Gastrocnemius medialis (tissue), 4 donors: ENCODE measurements at regions not wholly inside any gene's neighbourhood (a gene's known extent, or its start where the extent isn't known, plus 50 kb on each side); places are given as distances from the start of the nearest gene placed in this dataset.

ENCODE experiments used
- ATAC-seq, 2 donors: fragments of 150-250 bp; one replicate each; pipeline ENCODE4 v1.9.1; 2016
- DNase-seq, 2 donors: peaks; one replicate each; pipeline ENCODE4 v3.0.0-alpha.2; 2019
- H3K27ac ChIP-seq, 4 donors: fragments of 200-600 bp; sonication (generic); 1 replicate in 1 of 4; 2 replicates in 3 of 4; pipeline ENCODE4 v1.5.1; 2016 to 2018; ENCODE audit warnings: mild to moderate bottlenecking in 2 of 4, moderate library complexity in 1 of 4
- H3K27me3 ChIP-seq, 3 donors: fragments of 200-600 bp; sonication (generic) in 2 of 3; 1 replicate in 1 of 3; 2 replicates in 2 of 3; pipeline versions ENCODE4 v1.5.1 to v1.6.0; 2016 to 2019; ENCODE audit warnings: mild to moderate bottlenecking in 1 of 3, moderate library complexity in 1 of 3
- H3K36me3 ChIP-seq, 2 donors: fragments of 200-600 bp; sonication (generic) in 1 of 2; one replicate each; pipeline ENCODE4 v1.5.1; 2017 to 2018
- H3K4me1 ChIP-seq, 2 donors: fragments of 200-600 bp; sonication (generic) in 1 of 2; one replicate each; pipeline ENCODE4 v1.5.1; 2016 to 2017; ENCODE audit warnings: mild to moderate bottlenecking in 2 of 2
- H3K4me3 ChIP-seq, 4 donors: fragments of 200-600 bp; sonication (generic) in 3 of 4; 1 replicate in 1 of 4; 2 replicates in 3 of 4; pipeline ENCODE4 v1.5.1; 2016 to 2019; ENCODE audit warnings: mild to moderate bottlenecking in 2 of 4
- H3K9me3 ChIP-seq, 3 donors: fragments of 200-600 bp; sonication (generic) in 2 of 3; 1 replicate in 1 of 3; 2 replicates in 2 of 3; pipeline ENCODE4 v1.5.1; 2016 to 2019
- POLR2A ChIP-seq, 2 donors: fragments of 450-650 bp; IDR thresholded peaks; one replicate each; pipeline ENCODE4 v1.6.1; 2017; ENCODE audit warnings: antibody characterized with exemption in 2 of 2, mild to moderate bottlenecking in 2 of 2, moderate library complexity in 2 of 2
- in situ Hi-C, 4 donors: fragments of 200-750 bp; cut with MboI; loops; one replicate each; pipeline versions ENCODE4 v1.15.0 to v1.8.0; 2017; ENCODE audit warnings: low sequenced_read_pairs in 4 of 4
- intact Hi-C: fragments of 100-400 bp; cut with DNase I; formaldehyde crosslinking; loops from one replicate; pipeline ENCODE4 v1.15.1; 2023; ENCODE audit warnings: low total_unique reads
- TF ChIP-seq, protein P1 (sequence below), 5 experiments: fragments of 450-650 bp in 3 of 5; fragments of 200-600 bp in 2 of 5; sonication (generic) in 2 of 5; IDR thresholded peaks in 4 of 5; conservative IDR thresholded peaks in 1 of 5; 1 replicate in 4 of 5; 2 replicates in 1 of 5; pipeline ENCODE4 v1.5.1; 2016 to 2019; ENCODE audit warnings: antibody characterized with exemption in 5 of 5, mild to moderate bottlenecking in 3 of 5, moderate library complexity in 3 of 5

DNA sequence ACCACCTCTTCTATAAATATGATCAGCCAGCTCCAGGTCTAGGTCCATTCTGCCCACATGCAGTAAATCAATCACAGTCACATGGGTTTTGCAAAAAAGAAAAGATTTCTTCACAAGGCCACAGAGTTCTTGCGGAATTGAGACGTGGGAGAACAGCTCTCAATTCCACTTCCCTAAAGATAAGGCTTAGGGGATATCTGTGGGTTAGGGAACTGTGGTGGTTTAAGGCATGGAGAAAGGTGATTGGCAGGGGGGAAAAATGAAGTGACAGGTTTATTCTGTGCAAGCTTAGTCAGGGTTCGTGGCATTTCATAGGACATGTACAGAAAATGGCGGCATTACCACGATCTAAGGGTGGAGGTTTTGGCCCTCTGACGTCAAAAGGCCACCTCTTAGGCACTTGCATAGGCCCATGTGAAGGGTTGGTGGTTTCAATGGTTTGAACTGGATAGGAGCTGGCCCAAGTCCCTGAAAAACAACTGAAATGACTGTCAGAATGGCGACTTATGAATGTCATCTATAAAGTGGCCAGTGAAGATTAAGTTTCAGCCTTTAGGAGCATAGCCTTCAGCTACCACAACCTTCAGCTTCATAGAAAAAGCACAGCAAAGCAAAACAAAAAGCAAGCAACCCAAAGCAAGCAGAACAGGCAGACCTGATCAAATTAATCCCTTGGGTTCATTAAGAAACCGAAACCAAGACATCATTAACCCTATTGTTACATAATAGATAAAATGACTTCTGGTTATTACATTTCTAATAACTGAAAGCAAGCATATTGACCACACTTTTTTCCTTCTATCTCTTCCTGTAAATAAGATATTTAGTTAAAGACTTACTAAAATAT is 289.8 kb upstream of the SFRP2 start:
- no peaks in the 10 kb centered on the region for H3K27me3 ChIP-seq
- intact Hi-C loops, result no loop called here
- no peaks in the 10 kb centered on the region for H3K4me1 ChIP-seq
- DNase-seq, result no peak
- no peak for ATAC-seq
- H3K4me3 ChIP-seq, result no peak overlapping the region
- no peak overlapping the region for H3K27ac ChIP-seq
- TF ChIP-seq, protein P1, sequence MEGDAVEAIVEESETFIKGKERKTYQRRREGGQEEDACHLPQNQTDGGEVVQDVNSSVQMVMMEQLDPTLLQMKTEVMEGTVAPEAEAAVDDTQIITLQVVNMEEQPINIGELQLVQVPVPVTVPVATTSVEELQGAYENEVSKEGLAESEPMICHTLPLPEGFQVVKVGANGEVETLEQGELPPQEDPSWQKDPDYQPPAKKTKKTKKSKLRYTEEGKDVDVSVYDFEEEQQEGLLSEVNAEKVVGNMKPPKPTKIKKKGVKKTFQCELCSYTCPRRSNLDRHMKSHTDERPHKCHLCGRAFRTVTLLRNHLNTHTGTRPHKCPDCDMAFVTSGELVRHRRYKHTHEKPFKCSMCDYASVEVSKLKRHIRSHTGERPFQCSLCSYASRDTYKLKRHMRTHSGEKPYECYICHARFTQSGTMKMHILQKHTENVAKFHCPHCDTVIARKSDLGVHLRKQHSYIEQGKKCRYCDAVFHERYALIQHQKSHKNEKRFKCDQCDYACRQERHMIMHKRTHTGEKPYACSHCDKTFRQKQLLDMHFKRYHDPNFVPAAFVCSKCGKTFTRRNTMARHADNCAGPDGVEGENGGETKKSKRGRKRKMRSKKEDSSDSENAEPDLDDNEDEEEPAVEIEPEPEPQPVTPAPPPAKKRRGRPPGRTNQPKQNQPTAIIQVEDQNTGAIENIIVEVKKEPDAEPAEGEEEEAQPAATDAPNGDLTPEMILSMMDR (IDR thresholded peaks at IDR 0.05 in 4 of 5, conservative IDR thresholded peaks at IDR 0.05 in 1 of 5), result no peak
- TF ChIP-seq POLR2A (IDR thresholded peaks at IDR 0.05), result no peak
- in situ Hi-C loops, result no loop called here
- H3K9me3 ChIP-seq, result no peaks in the 10 kb centered on the region
- no peaks in the 10 kb centered on the region for H3K36me3 ChIP-seq

- Histone ChIP-seq H3K27me3 (no peaks in the 10 kb centered on the region), H3K9me3 (no peaks in the 10 kb centered on the region), H3K4me3 (no peak overlapping the region), H3K27ac (no peak overlapping the region), H3K4me1 (no peaks in the 10 kb centered on the region), H3K36me3 (no peaks in the 10 kb centered on the region)
- TF ChIP-seq POLR2A (IDR thresholded peaks at IDR 0.05), result no peak
- TF ChIP-seq, protein P1 (IDR thresholded peaks at IDR 0.05 in 4 of 5, conservative IDR thresholded peaks at IDR 0.05 in 1 of 5), result no peak
- DNase-seq (no peak), ATAC-seq (no peak)
- in situ Hi-C loops (no loop called here), intact Hi-C loops (no loop called here)
Observed at GRCh38 chr4:154076921-154077320, 288.0 kb upstream of the SFRP2 start.

- in situ Hi-C loops, result no loop called here
- H3K27me3 ChIP-seq, result no peaks in the 10 kb centered on the region
Observed at GRCh38 chr4:154073107-154073822, 284.4 kb upstream of the SFRP2 start.

DNA sequence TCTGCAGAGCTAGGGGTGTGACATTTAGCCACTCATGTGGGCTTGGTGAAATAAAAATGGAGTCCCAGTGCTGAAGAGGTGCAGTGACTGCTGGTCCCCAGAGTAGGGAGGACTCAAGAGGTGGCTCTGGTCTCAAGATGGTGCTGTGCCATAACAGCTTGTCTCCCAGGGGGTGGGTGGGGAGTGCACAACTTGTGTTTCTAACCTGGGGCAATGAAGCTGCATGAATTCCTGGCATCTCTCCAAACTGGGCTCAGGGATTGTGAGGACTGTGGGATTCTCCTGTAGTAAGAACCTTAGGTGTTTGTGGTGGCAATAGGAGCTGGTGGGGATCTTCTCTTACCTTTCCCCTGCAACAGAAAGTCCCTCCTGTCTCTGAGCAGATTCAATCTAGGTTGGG is 278.9 kb upstream of the SFRP2 start:
- in situ Hi-C loops, result no loop called here

More at GRCh38 chr4:154073107-154073822, 284.4 kb upstream of the SFRP2 start:
- no peak overlapping the region for H3K27ac ChIP-seq
- no peaks in the 10 kb centered on the region for H3K4me1 ChIP-seq
- DNase-seq (no peak), ATAC-seq (no peak)
- H3K36me3 ChIP-seq, result no peaks in the 10 kb centered on the region
- intact Hi-C loops, result no loop called here
- H3K9me3 ChIP-seq, result no peaks in the 10 kb centered on the region
- TF ChIP-seq, protein P1 (IDR thresholded peaks at IDR 0.05 in 4 of 5, conservative IDR thresholded peaks at IDR 0.05 in 1 of 5), result no peak
- TF ChIP-seq POLR2A (IDR thresholded peaks at IDR 0.05), result no peak
- H3K4me3 ChIP-seq, result no peak overlapping the region

More for the DNA sequence above, 278.9 kb upstream of the SFRP2 start:
- ATAC-seq (no peak), DNase-seq (no peak)
- Histone ChIP-seq H3K27me3 (no peaks in the 10 kb centered on the region), H3K4me3 (no peak overlapping the region), H3K9me3 (no peaks in the 10 kb centered on the region), H3K36me3 (no peaks in the 10 kb centered on the region), H3K4me1 (no peaks in the 10 kb centered on the region), H3K27ac (no peak overlapping the region)
- intact Hi-C loops, result no loop called here
- no peak for TF ChIP-seq POLR2A (IDR thresholded peaks at IDR 0.05)
- TF ChIP-seq, protein P1 (IDR thresholded peaks at IDR 0.05 in 4 of 5, conservative IDR thresholded peaks at IDR 0.05 in 1 of 5), result no peak
